Activated CD4-positive, alpha-beta T cell treated with anti-CD3 and anti-CD28 coated beads, Interleukin-2, amount 10 ng/mL, durations not matched to agents 7 days and 5 days (primary cell): ENCODE measurements at regions not wholly inside any gene's neighbourhood (a gene's known extent, or its start where the extent isn't known, plus 50 kb on each side); places are given as distances from the start of the nearest gene placed in this dataset.

ENCODE experiments used
- CTCF ChIA-PET: fragments of 350-600 bp; sonication (Branson Sonifier 250); formaldehyde crosslinking; loops from one replicate; lab custom pipeline; 2021; ENCODE audit warnings: antibody characterized with exemption; lab: Charles Lee
- POLR2A ChIA-PET: fragments of 350-600 bp; sonication (Branson Sonifier 250); formaldehyde crosslinking; loops from one replicate; lab custom pipeline; 2021; ENCODE audit warnings: antibody characterized with exemption; lab: Charles Lee
- DNase-seq: peaks from one replicate; pipeline ENCODE4 v3.0.0-alpha.2; 2020
- H3K27ac Mint-ChIP-seq: one replicate; pipeline ENCODE4 v1.8.0; 2021; ENCODE audit warnings: mild to moderate bottlenecking, moderate library complexity, mixed read lengths
- H3K27me3 Mint-ChIP-seq: one replicate; pipeline ENCODE4 v1.8.0; 2021; ENCODE audit warnings: mixed read lengths
- H3K36me3 Mint-ChIP-seq: one replicate; pipeline ENCODE4 v1.8.0; 2021; ENCODE audit warnings: low read depth, mixed read lengths
- H3K4me1 Mint-ChIP-seq: one replicate; pipeline ENCODE4 v1.8.0; 2021; ENCODE audit warnings: mixed read lengths
- H3K4me3 Mint-ChIP-seq: one replicate; pipeline ENCODE4 v1.8.0; 2021; ENCODE audit warnings: mild to moderate bottlenecking, moderate library complexity, mixed read lengths
- H3K9me3 Mint-ChIP-seq: one replicate; pipeline ENCODE4 v1.8.0; 2021; ENCODE audit warnings: mixed read lengths

- Mint-ChIP-seq H3K27ac (peak overlapping the region; percentile 47), H3K4me3 (no peak overlapping the region), H3K9me3 (peaks cover 2% of the 10 kb centered on the region), H3K36me3 (no peaks in the 10 kb centered on the region), H3K27me3 (peaks cover 13% of the 10 kb centered on the region), H3K4me1 (no peaks in the 10 kb centered on the region)
- ChIA-PET CTCF (no interaction called here), POLR2A (no interaction called here)
- no peak for DNase-seq
Observed at GRCh38 chr9:88645172-88645878, 110.3 kb downstream of the NXNL2 start.

DNA sequence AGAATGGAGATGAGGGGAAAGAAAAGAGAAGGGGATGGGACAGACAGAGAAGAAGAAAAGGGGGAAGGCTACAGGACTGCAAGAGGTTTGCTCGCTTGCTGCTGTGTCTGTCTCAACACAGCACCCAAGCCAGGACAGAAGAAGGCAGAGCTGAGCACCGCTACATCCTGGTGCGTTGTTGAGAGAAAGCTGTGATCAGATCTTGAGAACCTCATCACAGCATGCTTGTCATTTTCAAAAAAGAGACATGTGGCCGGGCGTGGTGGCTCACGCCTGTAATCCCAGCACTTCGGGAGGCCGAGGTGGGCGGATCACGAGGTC lies 110.9 kb downstream of the NXNL2 start:
- no peaks in the 10 kb centered on the region for H3K4me1 Mint-ChIP-seq
- H3K27ac Mint-ChIP-seq, result no peak overlapping the region
- H3K36me3 Mint-ChIP-seq, result no peaks in the 10 kb centered on the region
- peaks cover 2% of the 10 kb centered on the region for H3K9me3 Mint-ChIP-seq
- CTCF ChIA-PET, result no interaction called here
- H3K4me3 Mint-ChIP-seq, result no peak overlapping the region
- POLR2A ChIA-PET, result no interaction called here
- no peak for DNase-seq
- peaks cover 13% of the 10 kb centered on the region for H3K27me3 Mint-ChIP-seq

GRCh38 chr9:88646539-88647300 lies 111.7 kb downstream of the NXNL2 start:
- H3K27ac Mint-ChIP-seq, result no peak overlapping the region
- no peak overlapping the region for H3K4me3 Mint-ChIP-seq
- no peak for DNase-seq
- H3K36me3 Mint-ChIP-seq, result no peaks in the 10 kb centered on the region
- no peaks in the 10 kb centered on the region for H3K4me1 Mint-ChIP-seq
- peaks cover 2% of the 10 kb centered on the region for H3K9me3 Mint-ChIP-seq
- peaks cover 14% of the 10 kb centered on the region for H3K27me3 Mint-ChIP-seq
- CTCF ChIA-PET, result interaction anchor here (0.6 kb wide), 1 partner anchor 632 kb away, joined by 3 read pairs; no protein-coding TSS in a partner anchor
- POLR2A ChIA-PET, result no interaction called here

DNA sequence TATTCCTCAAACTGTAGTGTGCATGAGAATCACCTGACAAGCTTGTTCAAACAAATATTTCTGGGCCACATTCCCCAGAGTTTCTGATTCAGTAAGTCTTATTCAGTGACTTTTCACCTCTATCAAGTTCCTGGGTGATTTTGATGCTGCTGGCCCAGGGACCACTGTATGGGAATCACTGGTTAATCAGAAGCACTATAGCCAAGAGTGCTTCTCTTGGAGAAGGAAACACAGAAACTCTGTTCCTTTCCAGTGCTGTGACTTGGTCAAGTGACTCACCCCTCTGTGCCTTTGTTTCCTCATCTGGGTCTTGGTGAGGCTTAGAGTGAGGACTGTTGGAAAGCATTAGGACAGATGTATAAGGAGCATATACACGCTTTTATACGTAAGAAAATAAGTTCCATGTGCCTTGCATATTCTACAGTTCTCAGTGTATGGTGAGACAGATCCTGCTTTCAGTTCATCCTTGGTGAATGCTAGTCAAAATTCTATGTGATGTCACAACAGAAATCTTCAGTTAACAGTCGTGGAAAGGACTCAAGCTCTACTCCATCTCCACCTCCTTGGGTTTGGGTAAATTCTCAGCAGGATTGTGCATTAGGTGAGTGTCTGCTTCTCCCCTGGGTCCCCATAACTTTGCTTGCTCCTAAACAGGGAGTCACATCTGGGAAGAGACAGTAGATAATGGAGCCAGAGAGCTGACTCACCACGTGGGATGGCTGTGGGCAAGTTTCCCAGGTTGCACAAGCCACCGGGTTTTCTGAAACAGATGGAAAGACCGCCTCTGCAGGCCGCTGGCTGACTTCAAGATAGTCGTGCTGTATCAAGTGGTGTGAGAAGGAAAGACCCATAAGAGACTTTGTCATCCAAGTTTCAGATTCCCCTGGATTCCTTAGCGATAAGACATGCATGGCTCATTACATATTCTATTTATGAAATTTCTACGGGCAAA lies 117.0 kb downstream of the NXNL2 start:
- Mint-ChIP-seq H3K27me3 (peaks cover 17% of the 10 kb centered on the region), H3K4me3 (no peak overlapping the region), H3K4me1 (no peaks in the 10 kb centered on the region), H3K36me3 (no peaks in the 10 kb centered on the region), H3K27ac (no peak overlapping the region), H3K9me3 (no peaks in the 10 kb centered on the region)
- POLR2A ChIA-PET, result no interaction called here
- CTCF ChIA-PET, result no interaction called here
- DNase-seq, result no peak

DNA sequence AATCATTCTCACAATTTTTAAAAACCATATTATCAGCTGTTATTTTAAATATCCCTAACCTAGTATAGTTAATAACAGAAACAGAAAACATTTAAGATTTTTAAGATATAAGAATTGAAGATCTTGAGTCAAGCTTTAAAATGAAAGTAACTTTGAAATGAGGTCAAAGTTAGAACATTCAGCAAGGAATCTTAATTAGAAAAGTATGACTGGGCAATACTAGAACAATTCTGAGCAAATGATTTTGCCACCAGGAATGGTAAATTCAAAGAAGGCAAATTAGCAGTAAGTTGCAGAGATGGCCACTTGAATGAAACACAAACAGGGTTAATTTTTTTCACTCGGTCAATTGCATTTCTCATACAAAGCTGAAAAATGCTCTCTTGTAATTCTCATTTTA lies 117.9 kb downstream of the NXNL2 start:
- ChIA-PET POLR2A (no interaction called here), CTCF (no interaction called here)
- Mint-ChIP-seq H3K27ac (no peak overlapping the region), H3K27me3 (peaks cover 17% of the 10 kb centered on the region), H3K4me3 (no peak overlapping the region), H3K36me3 (no peaks in the 10 kb centered on the region), H3K9me3 (no peaks in the 10 kb centered on the region), H3K4me1 (no peaks in the 10 kb centered on the region)
- DNase-seq, result no peak

DNA sequence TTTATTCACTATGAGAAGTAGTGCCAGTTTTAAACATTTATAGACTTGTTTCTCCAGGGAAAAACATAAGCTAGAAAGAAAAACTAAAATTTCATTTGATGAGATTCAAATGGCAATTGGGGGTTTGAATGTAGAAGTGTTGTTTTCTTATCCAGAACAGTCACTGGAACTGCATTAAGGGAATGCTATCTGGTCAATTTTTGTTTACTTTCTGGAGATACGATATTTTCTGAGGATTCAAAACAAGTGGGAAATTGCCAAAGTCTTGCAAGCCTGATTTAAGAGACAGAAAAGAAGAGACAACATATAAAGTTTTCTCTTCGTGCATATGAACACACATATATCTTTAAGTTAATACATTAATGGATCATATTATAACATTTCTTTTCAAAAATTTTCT lies 118.4 kb downstream of the NXNL2 start:
- Mint-ChIP-seq H3K27me3 (peaks cover 17% of the 10 kb centered on the region), H3K4me3 (no peak overlapping the region), H3K9me3 (no peaks in the 10 kb centered on the region), H3K27ac (no peak overlapping the region), H3K4me1 (no peaks in the 10 kb centered on the region), H3K36me3 (no peaks in the 10 kb centered on the region)
- POLR2A ChIA-PET, result no interaction called here
- CTCF ChIA-PET, result no interaction called here
- DNase-seq, result no peak

- H3K27ac Mint-ChIP-seq, result no peak overlapping the region
- H3K36me3 Mint-ChIP-seq, result no peaks in the 10 kb centered on the region
- peaks cover 17% of the 10 kb centered on the region for H3K27me3 Mint-ChIP-seq
- no peak for DNase-seq
- no peak overlapping the region for H3K4me3 Mint-ChIP-seq
- ChIA-PET POLR2A (no interaction called here), CTCF (no interaction called here)
- H3K9me3 Mint-ChIP-seq, result no peaks in the 10 kb centered on the region
- H3K4me1 Mint-ChIP-seq, result no peaks in the 10 kb centered on the region
Observed at GRCh38 chr9:88653911-88654310, 118.9 kb downstream of the NXNL2 start.

DNA sequence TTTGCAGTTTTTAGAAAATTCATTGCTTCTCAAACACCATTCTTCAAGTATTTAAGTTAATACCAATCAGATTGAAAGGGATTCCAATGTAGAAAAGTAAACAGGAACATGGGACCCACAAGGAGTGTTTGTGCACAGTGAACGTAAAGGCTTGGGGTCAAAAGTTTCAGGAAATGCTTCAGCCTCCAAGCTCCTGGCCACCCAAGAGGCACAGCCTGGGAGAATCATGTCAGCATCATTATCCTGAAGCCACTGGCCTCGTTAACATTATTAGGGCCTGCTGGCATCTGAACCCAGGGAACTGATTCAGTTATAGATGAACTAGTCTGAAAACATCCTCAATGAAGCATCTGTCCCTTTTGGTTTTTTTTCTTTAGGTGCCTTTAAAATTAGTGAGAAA lies 122.9 kb downstream of the NXNL2 start:
- peaks cover 19% of the 10 kb centered on the region for H3K27me3 Mint-ChIP-seq
- DNase-seq, result no peak
- H3K27ac Mint-ChIP-seq, result no peak overlapping the region
- POLR2A ChIA-PET, result no interaction called here
- no peaks in the 10 kb centered on the region for H3K4me1 Mint-ChIP-seq
- no peaks in the 10 kb centered on the region for H3K9me3 Mint-ChIP-seq
- H3K36me3 Mint-ChIP-seq, result no peaks in the 10 kb centered on the region
- no peak overlapping the region for H3K4me3 Mint-ChIP-seq
- CTCF ChIA-PET, result no interaction called here

DNA sequence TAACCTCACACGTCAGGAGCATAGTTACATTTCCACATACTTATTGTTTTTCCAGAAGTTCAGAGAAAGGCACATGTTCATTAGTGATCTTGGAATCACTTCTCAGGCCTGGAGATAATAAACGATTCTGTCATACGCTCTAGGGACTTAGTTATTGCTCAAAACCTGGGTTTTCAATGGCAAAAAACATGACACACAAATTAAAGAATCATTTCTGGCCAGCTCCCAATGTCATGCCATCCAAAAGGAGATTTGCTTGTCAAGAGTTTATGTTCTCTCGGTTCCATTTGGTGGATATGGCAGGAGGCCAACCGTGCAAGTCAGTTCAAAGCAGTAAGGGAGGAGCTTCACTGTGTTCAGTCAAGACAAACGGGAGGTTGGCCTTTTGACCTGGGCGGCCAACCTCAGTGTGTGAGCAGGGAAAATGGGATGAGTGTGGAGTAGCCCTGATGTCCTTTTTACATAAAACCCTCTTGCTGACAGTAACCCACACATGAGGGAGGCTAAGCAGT lies 123.4 kb downstream of the NXNL2 start:
- no peaks in the 10 kb centered on the region for H3K4me1 Mint-ChIP-seq
- POLR2A ChIA-PET, result no interaction called here

GRCh38 chr9:88659126-88659525 lies 124.1 kb downstream of the NXNL2 start:
- Mint-ChIP-seq H3K27ac (no peak overlapping the region), H3K36me3 (no peaks in the 10 kb centered on the region), H3K4me3 (no peak overlapping the region), H3K27me3 (peaks cover 14% of the 10 kb centered on the region), H3K4me1 (no peaks in the 10 kb centered on the region), H3K9me3 (no peaks in the 10 kb centered on the region)
- CTCF ChIA-PET, result no interaction called here
- no peak for DNase-seq
- POLR2A ChIA-PET, result no interaction called here

More for the DNA sequence above, 123.4 kb downstream of the NXNL2 start:
- CTCF ChIA-PET, result no interaction called here
- H3K27ac Mint-ChIP-seq, result no peak overlapping the region
- H3K36me3 Mint-ChIP-seq, result no peaks in the 10 kb centered on the region
- H3K4me3 Mint-ChIP-seq, result no peak overlapping the region
- no peak for DNase-seq
- H3K27me3 Mint-ChIP-seq, result peaks cover 18% of the 10 kb centered on the region
- H3K9me3 Mint-ChIP-seq, result no peaks in the 10 kb centered on the region

GRCh38 chr9:88660611-88661010 lies 125.6 kb downstream of the NXNL2 start:
- no peak overlapping the region for H3K4me3 Mint-ChIP-seq
- H3K4me1 Mint-ChIP-seq, result no peaks in the 10 kb centered on the region
- H3K9me3 Mint-ChIP-seq, result no peaks in the 10 kb centered on the region
- no peak overlapping the region for H3K27ac Mint-ChIP-seq
- no peak for DNase-seq
- no peaks in the 10 kb centered on the region for H3K36me3 Mint-ChIP-seq
- POLR2A ChIA-PET, result no interaction called here
- CTCF ChIA-PET, result no interaction called here
- peaks cover 11% of the 10 kb centered on the region for H3K27me3 Mint-ChIP-seq

DNA sequence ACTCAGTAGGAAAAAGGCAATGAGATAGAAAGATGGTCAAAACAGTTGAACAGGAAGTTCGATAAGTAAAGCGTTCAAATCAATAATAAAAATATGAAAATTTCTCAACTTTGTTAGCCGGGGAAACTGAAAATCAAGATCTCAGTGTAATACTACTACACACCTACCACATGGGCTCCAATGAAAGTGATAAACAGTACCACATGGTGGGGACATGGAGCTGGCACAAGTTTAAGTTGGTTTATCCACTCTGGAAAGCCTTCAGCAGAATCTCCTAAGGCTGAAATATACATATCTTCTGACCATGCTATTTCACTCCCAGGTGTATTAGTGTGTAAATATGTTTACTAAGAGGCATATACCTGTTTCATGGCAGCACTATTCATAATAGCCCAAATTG lies 126.8 kb downstream of the NXNL2 start:
- ChIA-PET CTCF (no interaction called here), POLR2A (no interaction called here)
- H3K36me3 Mint-ChIP-seq, result no peaks in the 10 kb centered on the region
- H3K4me3 Mint-ChIP-seq, result no peak overlapping the region
- DNase-seq, result no peak
- H3K27me3 Mint-ChIP-seq, result peaks cover 11% of the 10 kb centered on the region
- H3K9me3 Mint-ChIP-seq, result no peaks in the 10 kb centered on the region
- H3K27ac Mint-ChIP-seq, result no peak overlapping the region
- H3K4me1 Mint-ChIP-seq, result no peaks in the 10 kb centered on the region
